Activated CD8-positive, alpha-beta T cell treated with anti-CD3 and anti-CD28 coated beads, Interleukin-2, amount 10 ng/mL, durations not matched to agents 7 days and 5 days (primary cell): ENCODE measurements at regions not wholly inside any gene's neighbourhood (a gene's known extent, or its start where the extent isn't known, plus 50 kb on each side); places are given as distances from the start of the nearest gene placed in this dataset.

Experiments used
- ATAC-seq: fragments of 150-1000 bp; cut with Tn5 transposase; one replicate; pipeline ENCODE4 v1.10.0; 2021; ENCODE audit warnings: moderate library complexity
- CTCF ChIA-PET: fragments of 350-600 bp; sonication (Branson Sonifier 250); formaldehyde crosslinking; loops from one replicate; lab custom pipeline; 2021; ENCODE audit warnings: antibody characterized with exemption; lab: Charles Lee
- POLR2A ChIA-PET: fragments of 350-600 bp; sonication (Branson Sonifier 250); formaldehyde crosslinking; loops from one replicate; lab custom pipeline; 2021; ENCODE audit warnings: antibody characterized with exemption; lab: Charles Lee
- DNase-seq: peaks from one replicate; pipeline ENCODE4 v3.0.0-alpha.2; 2020
- H3K27ac Mint-ChIP-seq: one replicate; pipeline ENCODE4 v1.8.0; 2021; ENCODE audit warnings: mild to moderate bottlenecking, mixed read lengths
- H3K27me3 Mint-ChIP-seq: one replicate; pipeline ENCODE4 v1.8.0; 2021; ENCODE audit warnings: low read depth, mixed read lengths
- H3K36me3 Mint-ChIP-seq: one replicate; pipeline ENCODE4 v1.8.0; 2021; ENCODE audit warnings: low read depth, mixed read lengths
- H3K4me1 Mint-ChIP-seq: one replicate; pipeline ENCODE4 v1.8.0; 2021; ENCODE audit warnings: low read depth, mixed read lengths
- H3K4me3 Mint-ChIP-seq: one replicate; pipeline ENCODE4 v1.8.0; 2021; ENCODE audit warnings: mild to moderate bottlenecking, mixed read lengths
- H3K9me3 Mint-ChIP-seq: one replicate; pipeline ENCODE4 v1.8.0; 2022; ENCODE audit warnings: mixed read lengths; ENCODE audit not compliant: insufficient read depth

- H3K4me1 Mint-ChIP-seq = no peaks in the 10 kb centered on the region
- H3K27ac Mint-ChIP-seq = no peak overlapping the region
- H3K27me3 Mint-ChIP-seq = no peaks in the 10 kb centered on the region
- no peaks in the 10 kb centered on the region for H3K36me3 Mint-ChIP-seq
- DNase-seq (no peak), ATAC-seq (no peak)
- H3K4me3 Mint-ChIP-seq = no peak overlapping the region
- no peaks in the 10 kb centered on the region for H3K9me3 Mint-ChIP-seq
- ChIA-PET CTCF (no interaction called here), POLR2A (no interaction called here)
Observed at GRCh38 chr4:123200051-123200940, 196.3 kb upstream of the SPRY1 start.

- POLR2A ChIA-PET = interaction anchor here (0.7 kb wide), 1 partner anchor 334 kb away, joined by 3 read pairs; no protein-coding TSS in a partner anchor
- H3K4me1 Mint-ChIP-seq = no peaks in the 10 kb centered on the region
- no peaks in the 10 kb centered on the region for H3K27me3 Mint-ChIP-seq
- H3K4me3 Mint-ChIP-seq = no peak overlapping the region
- DNase-seq (no peak), ATAC-seq (no peak)
- no peaks in the 10 kb centered on the region for H3K9me3 Mint-ChIP-seq
- CTCF ChIA-PET = no interaction called here
- H3K27ac Mint-ChIP-seq = no peak overlapping the region
- peaks cover 2% of the 10 kb centered on the region for H3K36me3 Mint-ChIP-seq
Observed at GRCh38 chr4:123204737-123205136, 191.9 kb upstream of the SPRY1 start.

DNA sequence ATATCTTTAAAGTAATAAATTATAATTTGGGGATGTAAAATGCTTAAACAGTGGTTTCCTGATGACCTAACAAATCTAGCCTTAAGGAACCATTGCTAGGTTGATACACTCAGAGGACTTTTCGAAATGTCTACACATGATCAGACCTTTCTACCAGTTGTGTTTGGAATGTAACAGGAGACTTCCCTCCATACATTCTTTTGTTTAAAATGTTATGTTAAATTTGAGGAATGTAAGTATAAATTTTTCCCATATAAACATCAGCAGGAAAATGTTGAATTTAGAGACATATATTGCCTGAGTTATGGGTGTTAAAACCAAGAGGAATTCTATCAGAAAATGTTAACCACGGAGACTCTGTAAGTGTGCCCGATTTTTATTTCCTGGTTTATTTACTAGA lies 190.6 kb upstream of the SPRY1 start:
- CTCF ChIA-PET = no interaction called here
- H3K27ac Mint-ChIP-seq = no peak overlapping the region
- H3K36me3 Mint-ChIP-seq = peaks cover 2% of the 10 kb centered on the region
- no peaks in the 10 kb centered on the region for H3K4me1 Mint-ChIP-seq
- H3K27me3 Mint-ChIP-seq = no peaks in the 10 kb centered on the region
- POLR2A ChIA-PET = no interaction called here
- DNase-seq (no peak), ATAC-seq (no peak)
- H3K9me3 Mint-ChIP-seq = no peaks in the 10 kb centered on the region
- no peak overlapping the region for H3K4me3 Mint-ChIP-seq

DNA sequence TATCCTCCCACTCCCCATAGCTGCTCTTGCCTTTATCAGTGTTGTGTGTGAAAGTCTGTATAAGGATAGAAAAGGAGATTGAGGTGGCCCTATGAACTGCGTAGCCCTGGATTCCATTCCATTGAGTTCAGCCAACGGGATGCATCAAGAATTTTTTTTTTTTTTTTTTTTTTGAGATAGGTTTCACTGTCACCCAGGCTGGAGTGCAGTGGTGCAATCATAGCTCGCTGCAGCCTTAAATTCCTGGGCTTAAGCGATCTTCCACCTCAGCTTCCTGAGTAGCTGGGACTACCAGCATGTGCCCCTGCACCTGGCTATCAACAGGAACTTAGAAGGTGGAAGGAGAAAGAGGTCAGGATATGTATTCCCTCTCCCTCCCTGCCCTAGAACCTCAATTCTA lies 187.2 kb upstream of the SPRY1 start:
- CTCF ChIA-PET = no interaction called here

DNA sequence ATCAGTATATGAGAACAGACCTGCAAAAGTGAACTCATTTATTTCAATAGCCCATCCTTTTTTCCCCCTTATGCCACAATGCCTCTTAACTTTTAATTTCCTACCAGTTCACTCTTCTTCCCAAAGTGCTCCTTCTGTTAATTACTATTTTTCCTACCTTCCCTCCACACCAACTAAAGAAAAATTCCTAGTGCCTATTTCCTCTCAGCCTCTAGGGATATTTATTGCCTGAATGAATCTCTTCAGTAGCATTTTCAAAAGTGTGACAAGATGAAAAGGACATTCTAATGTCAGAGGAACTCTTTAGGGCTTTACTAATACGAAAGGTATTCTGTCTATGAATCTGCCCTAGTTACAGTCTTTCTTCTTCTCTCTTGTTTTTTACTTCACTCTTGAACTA lies 181.1 kb upstream of the SPRY1 start:
- H3K9me3 Mint-ChIP-seq = no peaks in the 10 kb centered on the region
- no peak for ATAC-seq
- H3K4me1 Mint-ChIP-seq = no peaks in the 10 kb centered on the region
- H3K27me3 Mint-ChIP-seq = no peaks in the 10 kb centered on the region
- H3K27ac Mint-ChIP-seq = no peak overlapping the region
- no peaks in the 10 kb centered on the region for H3K36me3 Mint-ChIP-seq
- H3K4me3 Mint-ChIP-seq = no peak overlapping the region
- ChIA-PET CTCF (no interaction called here), POLR2A (no interaction called here)
- DNase-seq = no peak

More for the DNA sequence above, 187.2 kb upstream of the SPRY1 start:
- POLR2A ChIA-PET = no interaction called here
- Mint-ChIP-seq H3K4me1 (no peaks in the 10 kb centered on the region), H3K27me3 (no peaks in the 10 kb centered on the region), H3K27ac (no peak overlapping the region), H3K9me3 (no peaks in the 10 kb centered on the region), H3K4me3 (no peak overlapping the region), H3K36me3 (peaks cover 2% of the 10 kb centered on the region)
- ATAC-seq (no peak), DNase-seq (no peak)

- Mint-ChIP-seq H3K27ac (no peak overlapping the region), H3K9me3 (no peaks in the 10 kb centered on the region), H3K27me3 (no peaks in the 10 kb centered on the region), H3K4me3 (no peak overlapping the region), H3K36me3 (no peaks in the 10 kb centered on the region), H3K4me1 (no peaks in the 10 kb centered on the region)
- ChIA-PET POLR2A (no interaction called here), CTCF (no interaction called here)
- DNase-seq = no peak
- no peak for ATAC-seq
Observed at GRCh38 chr4:123216543-123216942, 180.1 kb upstream of the SPRY1 start.

DNA sequence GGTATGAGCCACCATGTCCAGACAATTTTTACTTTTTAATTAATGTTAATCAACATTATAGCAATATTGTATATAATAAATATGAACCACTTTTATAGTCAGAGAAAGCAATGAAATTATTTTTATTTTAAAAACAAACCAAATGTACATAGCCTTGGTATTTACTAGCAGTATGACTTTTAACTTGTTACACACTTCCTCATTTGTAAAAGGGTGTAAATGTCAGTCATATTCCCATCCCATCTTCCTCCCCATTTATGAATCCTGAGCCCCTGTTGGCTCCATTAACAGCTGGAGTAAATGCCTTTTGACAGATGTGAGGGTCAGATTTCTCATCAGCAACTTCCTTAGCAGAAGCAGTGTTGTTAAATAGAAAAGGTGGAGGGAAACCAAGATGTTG lies 179.6 kb upstream of the SPRY1 start:
- H3K27ac Mint-ChIP-seq = no peak overlapping the region
- no peaks in the 10 kb centered on the region for H3K4me1 Mint-ChIP-seq

GRCh38 chr4:123217664-123218063 lies 178.9 kb upstream of the SPRY1 start:
- H3K27ac Mint-ChIP-seq = no peak overlapping the region
- no peak for DNase-seq
- ChIA-PET CTCF (no interaction called here), POLR2A (no interaction called here)
- no peaks in the 10 kb centered on the region for H3K27me3 Mint-ChIP-seq
- H3K4me1 Mint-ChIP-seq = no peaks in the 10 kb centered on the region
- no peak overlapping the region for H3K4me3 Mint-ChIP-seq
- no peak for ATAC-seq
- no peaks in the 10 kb centered on the region for H3K36me3 Mint-ChIP-seq
- no peaks in the 10 kb centered on the region for H3K9me3 Mint-ChIP-seq

More for the DNA sequence above, 179.6 kb upstream of the SPRY1 start:
- POLR2A ChIA-PET = no interaction called here
- CTCF ChIA-PET = no interaction called here
- ATAC-seq (no peak), DNase-seq (no peak)
- H3K36me3 Mint-ChIP-seq = no peaks in the 10 kb centered on the region
- no peaks in the 10 kb centered on the region for H3K9me3 Mint-ChIP-seq
- no peaks in the 10 kb centered on the region for H3K27me3 Mint-ChIP-seq
- no peak overlapping the region for H3K4me3 Mint-ChIP-seq

GRCh38 chr4:123218981-123219380 lies 177.6 kb upstream of the SPRY1 start:
- no peaks in the 10 kb centered on the region for H3K9me3 Mint-ChIP-seq

DNA sequence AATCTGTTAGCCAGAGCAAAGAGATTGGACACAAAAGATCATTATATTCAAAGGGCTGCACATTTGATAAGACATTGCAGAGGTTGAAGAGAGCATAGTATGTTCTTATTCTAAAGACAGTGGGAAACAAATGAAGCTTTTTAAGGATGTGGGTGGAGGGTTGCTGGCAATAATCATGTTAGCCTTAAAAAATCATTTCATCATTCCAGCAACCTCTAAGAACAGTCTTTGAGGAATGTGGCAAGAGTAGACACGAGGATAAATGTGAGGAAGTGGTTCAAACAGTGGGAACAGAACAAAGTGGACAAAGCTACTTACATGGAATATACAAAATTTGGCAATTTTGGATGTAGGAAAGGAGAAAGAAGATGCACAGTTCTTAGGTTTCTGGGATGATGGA lies 167.3 kb upstream of the SPRY1 start:
- Mint-ChIP-seq H3K27ac (no peak overlapping the region), H3K4me3 (no peak overlapping the region), H3K9me3 (peaks cover 4% of the 10 kb centered on the region), H3K27me3 (no peaks in the 10 kb centered on the region), H3K36me3 (peaks cover 2% of the 10 kb centered on the region), H3K4me1 (no peaks in the 10 kb centered on the region)
- POLR2A ChIA-PET = no interaction called here
- no peak for DNase-seq
- CTCF ChIA-PET = no interaction called here
- no peak for ATAC-seq

More at GRCh38 chr4:123218981-123219380, 177.6 kb upstream of the SPRY1 start:
- no peaks in the 10 kb centered on the region for H3K27me3 Mint-ChIP-seq
- ChIA-PET CTCF (no interaction called here), POLR2A (no interaction called here)
- DNase-seq (no peak), ATAC-seq (no peak)
- H3K27ac Mint-ChIP-seq = no peak overlapping the region
- no peak overlapping the region for H3K4me3 Mint-ChIP-seq
- no peaks in the 10 kb centered on the region for H3K4me1 Mint-ChIP-seq
- no peaks in the 10 kb centered on the region for H3K36me3 Mint-ChIP-seq

- Mint-ChIP-seq H3K9me3 (peaks cover 4% of the 10 kb centered on the region), H3K27me3 (no peaks in the 10 kb centered on the region), H3K27ac (no peak overlapping the region), H3K4me3 (no peak overlapping the region), H3K36me3 (peaks cover 2% of the 10 kb centered on the region), H3K4me1 (no peaks in the 10 kb centered on the region)
- POLR2A ChIA-PET = no interaction called here
- CTCF ChIA-PET = no interaction called here
- no peak for DNase-seq
- ATAC-seq = no peak
Observed at GRCh38 chr4:123230061-123230460, 166.5 kb upstream of the SPRY1 start.

- POLR2A ChIA-PET = no interaction called here
Observed at GRCh38 chr4:123232439-123232838, 164.2 kb upstream of the SPRY1 start.

More at GRCh38 chr4:123232439-123232838, 164.2 kb upstream of the SPRY1 start:
- ATAC-seq = no peak
- Mint-ChIP-seq H3K27me3 (no peaks in the 10 kb centered on the region), H3K36me3 (peaks cover 2% of the 10 kb centered on the region), H3K9me3 (peaks cover 4% of the 10 kb centered on the region), H3K4me1 (no peaks in the 10 kb centered on the region), H3K27ac (no peak overlapping the region), H3K4me3 (no peak overlapping the region)
- DNase-seq = no peak
- CTCF ChIA-PET = no interaction called here
